WTC11 (cell line): ENCODE measurements at regions not wholly inside any gene's neighbourhood (a gene's known extent, or its start where the extent isn't known, plus 50 kb on each side); places are given as distances from the start of the nearest gene placed in this dataset.

Experiments
- CREM ChIP-seq: sonication (generic); formaldehyde crosslinking; IDR thresholded peaks from 2 replicates; pipeline ENCODE4 v1.8.1; 2022; ENCODE audit warnings: mild to moderate bottlenecking, missing genetic modification reagents, moderate library complexity
- CTCF ChIP-seq: fragments of 200-600 bp; IDR thresholded peaks from 2 replicates; pipeline ENCODE4 v1.8.0; 2022; ENCODE audit warnings: antibody characterized with exemption
- E2F4 ChIP-seq: sonication (generic); formaldehyde crosslinking; IDR thresholded peaks from 2 replicates; pipeline ENCODE4 v1.8.1; 2022; ENCODE audit warnings: low read depth, mild to moderate bottlenecking, moderate library complexity, missing genetic modification reagents, borderline replicate concordance
- FOXP1 ChIP-seq: sonication (generic); formaldehyde crosslinking; IDR thresholded peaks from 2 replicates; pipeline ENCODE4 v1.8.0; 2022; ENCODE audit warnings: missing genetic modification reagents, mild to moderate bottlenecking, moderate library complexity, borderline replicate concordance
- NR1H2 ChIP-seq: sonication (generic); formaldehyde crosslinking; IDR thresholded peaks from 2 replicates; pipeline ENCODE4 v1.9.0; 2021; ENCODE audit warnings: mild to moderate bottlenecking, moderate library complexity, missing genetic modification reagents
- STAT6 ChIP-seq: sonication (generic); formaldehyde crosslinking; conservative IDR thresholded peaks from 2 replicates; pipeline ENCODE4 v1.8.1; 2023; ENCODE audit warnings: mild to moderate bottlenecking, low read depth, missing genetic modification reagents, moderate library complexity
- USF1 ChIP-seq: sonication (generic); formaldehyde crosslinking; IDR thresholded peaks from 2 replicates; pipeline ENCODE4 v1.8.0; 2022; ENCODE audit warnings: mild to moderate bottlenecking, missing genetic modification reagents
- ZNF416 ChIP-seq: fragments of 250-450 bp; sonication (Bioruptor Pico); IDR thresholded peaks from 2 replicates; pipeline ENCODE4 v1.9.0; 2021; ENCODE audit warnings: mild to moderate bottlenecking, inconsistent platforms

- TF ChIP-seq CTCF: no peak
- TF ChIP-seq CREM (CRISPR knock-in tag): no peak
- TF ChIP-seq FOXP1 (CRISPR knock-in tag): no peak
- TF ChIP-seq NR1H2 (CRISPR knock-in tag): no peak
- no peak for TF ChIP-seq USF1 (CRISPR knock-in tag)
- TF ChIP-seq STAT6 (CRISPR knock-in tag): no peak
- TF ChIP-seq E2F4 (CRISPR knock-in tag): no peak
- TF ChIP-seq ZNF416: no peak
Measured at GRCh38 chr9:134242706-134243105, 78.3 kb upstream of the RNU6ATAC start.
